Ramos (cell line): ENCODE measurements at regions not wholly inside any gene's neighbourhood (a gene's known extent, or its start where the extent isn't known, plus 50 kb on each side); places are given as distances from the start of the nearest gene placed in this dataset.
"Not testable (repeated sequence)": the region's sequence is repeated elsewhere in the genome, so short reads cannot be mapped to it uniquely, and the experiment has no call there.

ENCODE experiments used
- in situ Hi-C: fragments of 300-500 bp; cut with MboI; formaldehyde crosslinking; loops from one replicate; pipeline ENCODE4 v1.14.3; 2022; ENCODE audit warnings: low sequenced_read_pairs; ENCODE audit not compliant: unreplicated experiment

DNA sequence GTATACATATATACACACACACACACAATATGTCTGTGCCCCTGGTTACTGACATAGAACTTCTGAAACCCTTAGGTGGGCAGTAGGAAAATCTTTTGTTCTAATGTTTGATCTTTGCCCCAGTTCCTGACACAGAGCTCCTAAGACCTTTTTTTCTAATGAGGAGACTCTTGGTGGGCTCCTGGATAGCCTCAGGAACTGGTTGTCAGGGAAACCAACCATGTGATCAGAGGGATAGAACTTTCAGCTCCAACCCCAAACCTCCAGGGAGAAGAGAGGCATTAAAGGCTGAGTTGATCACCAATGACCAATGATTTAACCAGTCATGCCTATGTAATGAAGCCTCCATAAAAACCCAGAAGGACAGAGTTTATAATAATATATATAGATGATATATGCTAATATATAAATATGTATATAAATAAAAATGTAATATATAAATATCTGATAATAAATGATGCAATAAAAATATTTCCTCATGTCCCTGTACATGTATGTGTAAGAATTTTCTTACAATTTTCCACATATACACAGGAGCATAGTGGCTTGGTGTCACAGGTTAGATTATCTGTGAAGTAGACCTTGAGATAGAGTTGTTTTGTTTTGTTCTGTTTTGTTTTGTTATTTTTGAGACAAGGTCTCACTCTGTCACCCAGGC lies 93.3 kb downstream of the GPX5 start:
- in situ Hi-C loops: no loop called here

DNA sequence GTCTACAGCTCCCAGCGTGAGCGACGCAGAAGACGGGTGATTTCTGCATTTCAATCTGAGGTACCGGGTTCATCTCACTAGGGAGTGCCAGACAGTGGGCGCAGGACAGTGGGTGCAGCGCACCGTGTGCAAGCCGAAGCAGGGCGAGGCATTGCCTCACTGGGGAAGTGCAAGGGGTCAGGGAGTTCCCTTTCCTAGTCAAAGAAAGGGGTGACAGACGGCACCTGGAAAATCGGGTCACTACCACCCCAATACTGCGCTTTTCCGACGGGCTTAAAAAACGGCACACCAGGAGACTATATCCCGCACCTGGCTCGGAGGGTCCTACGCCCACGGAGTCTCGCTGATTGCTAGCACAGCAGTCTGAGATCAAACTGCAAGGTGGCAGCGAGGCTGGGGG lies 95.6 kb downstream of the GPX5 start:
- in situ Hi-C loops: not testable (repeated sequence)

DNA sequence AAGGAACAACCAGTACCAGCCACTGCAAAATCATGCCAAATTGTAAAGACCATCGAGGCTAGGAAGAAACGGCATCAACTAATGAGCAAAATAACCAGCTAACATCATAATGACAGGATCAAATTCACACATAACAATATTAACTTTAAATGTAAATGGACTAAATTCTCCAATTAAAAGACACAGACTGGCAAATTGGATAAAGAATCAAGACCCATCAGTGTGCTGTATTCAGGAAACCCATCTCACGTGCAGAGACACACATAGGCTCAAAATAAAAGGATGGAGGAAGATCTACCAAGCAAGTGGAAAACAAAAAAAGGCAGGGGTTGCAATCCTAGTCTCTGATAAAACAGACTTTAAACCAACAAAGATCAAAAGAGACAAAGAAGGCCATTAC lies 97.6 kb downstream of the GPX5 start:
- in situ Hi-C loops: not testable (repeated sequence)

DNA sequence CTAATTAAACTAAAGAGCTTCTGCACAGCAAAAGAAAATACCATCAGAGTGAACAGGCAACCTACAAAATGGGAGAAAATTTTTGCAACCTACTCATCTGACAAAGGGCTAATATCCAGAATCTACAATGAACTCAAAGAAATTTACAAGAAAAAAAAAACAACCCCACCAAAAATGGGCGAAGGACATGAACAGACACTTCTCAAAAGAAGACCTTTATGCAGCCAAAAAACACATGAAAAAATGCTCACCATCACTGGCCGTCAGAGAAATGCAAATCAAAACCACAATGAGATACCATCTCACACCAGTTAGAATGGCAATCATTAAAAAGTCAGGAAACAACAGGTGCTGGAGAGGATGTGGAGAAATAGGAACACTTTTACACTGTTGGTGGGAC lies 100.7 kb downstream of the GPX5 start:
- in situ Hi-C loops: not testable (repeated sequence)

DNA sequence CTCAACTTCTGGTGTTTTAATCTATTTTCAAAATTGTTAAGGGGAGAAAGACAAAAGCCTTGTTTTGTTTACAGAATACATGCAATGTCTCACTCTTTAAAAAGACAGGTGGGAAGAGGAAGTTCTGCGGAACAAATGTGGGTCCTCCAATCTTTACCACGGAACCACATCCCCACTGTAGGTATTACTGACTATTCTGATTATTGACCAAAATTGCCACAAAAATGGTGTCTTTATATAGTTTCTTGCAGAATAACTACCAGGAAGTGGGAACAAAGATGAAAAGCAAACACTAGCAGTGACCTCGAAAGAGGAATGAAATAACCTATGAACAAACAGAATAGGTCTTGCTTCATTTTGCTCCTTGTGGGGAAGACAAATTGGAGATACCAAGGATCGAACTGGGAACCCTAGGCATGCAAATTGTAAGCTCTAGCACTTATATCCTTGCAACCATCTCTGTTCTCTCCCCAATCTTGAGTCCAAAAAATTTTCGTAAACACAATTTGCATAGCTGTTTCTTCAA lies 106.7 kb downstream of the GPX5 start:
- in situ Hi-C loops: no loop called here

DNA sequence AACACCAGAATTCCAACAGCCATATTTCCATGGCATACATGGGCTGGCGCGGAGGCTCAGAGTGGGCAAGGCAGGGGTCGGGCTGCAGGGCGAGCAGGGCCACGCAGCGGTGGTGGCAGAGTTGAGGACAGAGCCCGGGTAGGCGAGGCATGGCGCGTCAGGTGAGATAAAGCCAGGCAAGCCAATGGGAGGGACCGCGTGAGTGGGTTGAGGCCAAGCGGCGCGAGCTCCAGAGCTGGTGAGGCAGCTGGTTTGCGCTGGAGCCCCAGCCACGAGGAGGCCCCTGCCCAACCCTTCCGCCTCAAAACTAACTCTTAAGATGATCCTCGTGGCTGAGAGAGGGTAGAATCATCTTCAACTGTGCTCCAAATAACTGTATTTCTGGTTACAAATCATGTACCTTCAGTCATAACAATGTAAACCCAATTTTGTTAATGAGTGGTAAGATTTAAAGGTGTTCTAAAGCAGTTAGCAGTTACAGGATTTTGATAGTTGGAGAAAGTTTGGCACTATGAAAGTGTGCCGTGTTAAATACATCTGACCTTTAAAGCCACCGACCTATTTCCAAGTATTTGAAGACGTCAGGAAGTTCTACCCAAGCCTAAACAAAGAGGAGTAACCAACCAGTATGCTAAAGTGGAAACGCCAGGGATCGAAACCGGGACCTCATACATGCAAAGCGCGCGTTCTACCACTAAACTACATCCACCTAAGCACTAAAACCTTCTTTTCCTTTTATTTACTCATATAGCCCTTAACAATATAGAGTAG lies 107.9 kb downstream of the GPX5 start:
- in situ Hi-C loops: no loop called here

DNA sequence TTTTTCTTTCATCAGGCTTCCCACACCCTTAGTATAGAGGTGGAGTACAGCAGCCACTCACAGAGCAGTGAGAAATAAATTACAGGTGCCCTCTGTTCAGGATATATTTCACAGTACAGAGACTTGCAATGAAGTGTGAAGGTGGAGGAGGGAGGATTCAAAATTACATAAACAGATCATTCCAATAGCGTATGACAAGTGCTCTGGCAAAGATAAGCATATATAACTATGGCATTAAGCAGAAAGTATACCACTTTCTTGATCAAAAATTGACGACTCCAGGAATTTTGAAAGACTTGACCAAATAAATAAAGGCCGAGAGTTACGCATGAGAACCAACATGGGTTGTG lies 108.7 kb downstream of the GPX5 start:
- in situ Hi-C loops: no loop called here

DNA sequence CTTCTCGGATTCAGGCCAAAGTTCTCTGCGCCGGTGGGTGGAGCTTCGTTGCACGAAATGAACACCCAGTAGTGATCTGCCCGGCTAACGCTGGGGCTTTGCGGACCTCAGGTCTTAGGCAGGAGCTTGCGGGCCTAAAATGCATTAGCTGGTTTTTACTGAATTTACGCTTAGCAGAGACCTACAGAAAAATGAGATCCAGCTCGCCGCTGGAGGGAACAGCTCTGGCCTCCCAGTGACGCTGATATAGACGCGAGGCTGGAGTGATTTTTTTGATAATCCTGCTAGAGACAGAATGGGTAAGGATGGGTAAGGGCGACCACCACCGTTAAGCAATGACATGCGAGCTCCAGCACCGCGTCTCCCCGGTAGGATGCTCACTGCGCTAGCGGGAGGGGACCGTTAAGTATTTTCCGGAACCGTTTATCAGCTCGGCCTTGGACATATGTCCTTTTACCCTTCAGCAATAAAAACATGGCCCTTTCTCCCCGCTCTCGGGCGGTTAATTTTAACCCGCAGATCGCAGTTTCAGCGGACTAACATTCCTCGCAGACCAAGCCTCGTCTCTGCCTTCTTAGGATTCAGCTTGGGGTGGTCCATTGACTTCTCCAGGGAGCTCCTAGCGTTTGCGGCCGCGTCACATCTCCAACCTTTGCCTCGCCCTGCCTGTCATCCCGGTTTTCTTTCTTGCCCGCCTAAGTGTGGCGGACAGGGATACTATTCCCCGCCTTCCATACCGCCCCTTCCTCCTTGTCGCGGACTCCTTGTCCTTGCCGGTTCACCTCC lies 109.3 kb downstream of the GPX5 start:
- in situ Hi-C loops: no loop called here

DNA sequence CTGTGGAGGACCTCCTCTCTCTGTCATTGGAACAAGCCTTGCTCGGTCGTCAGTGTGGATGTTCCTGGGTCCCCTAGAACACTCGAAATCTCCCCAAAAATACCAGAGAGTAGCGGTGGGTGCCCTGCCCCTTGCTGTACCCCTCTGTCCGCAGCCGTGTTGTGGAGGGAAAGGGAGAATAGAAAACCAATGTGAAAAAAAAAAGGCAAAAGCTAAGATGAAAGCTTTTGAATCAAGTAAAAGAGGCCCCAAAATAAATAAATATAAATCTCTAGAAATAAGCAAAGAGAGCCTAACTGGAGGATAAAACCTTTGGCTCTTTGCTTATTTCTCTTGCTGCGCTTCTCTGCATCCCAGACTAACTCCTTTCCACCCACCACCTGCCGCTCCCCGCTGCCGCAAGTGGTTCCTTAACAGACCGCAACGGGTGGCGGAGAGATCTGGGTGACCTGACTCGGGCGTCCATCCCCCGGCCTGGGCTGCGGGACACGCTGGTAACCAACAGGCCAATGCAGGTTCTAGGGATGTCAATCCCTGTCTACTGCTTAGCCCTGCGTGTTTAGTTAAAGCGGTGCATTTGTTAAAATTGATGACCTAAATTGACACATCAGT lies 110.0 kb downstream of the GPX5 start:
- in situ Hi-C loops: no loop called here

DNA sequence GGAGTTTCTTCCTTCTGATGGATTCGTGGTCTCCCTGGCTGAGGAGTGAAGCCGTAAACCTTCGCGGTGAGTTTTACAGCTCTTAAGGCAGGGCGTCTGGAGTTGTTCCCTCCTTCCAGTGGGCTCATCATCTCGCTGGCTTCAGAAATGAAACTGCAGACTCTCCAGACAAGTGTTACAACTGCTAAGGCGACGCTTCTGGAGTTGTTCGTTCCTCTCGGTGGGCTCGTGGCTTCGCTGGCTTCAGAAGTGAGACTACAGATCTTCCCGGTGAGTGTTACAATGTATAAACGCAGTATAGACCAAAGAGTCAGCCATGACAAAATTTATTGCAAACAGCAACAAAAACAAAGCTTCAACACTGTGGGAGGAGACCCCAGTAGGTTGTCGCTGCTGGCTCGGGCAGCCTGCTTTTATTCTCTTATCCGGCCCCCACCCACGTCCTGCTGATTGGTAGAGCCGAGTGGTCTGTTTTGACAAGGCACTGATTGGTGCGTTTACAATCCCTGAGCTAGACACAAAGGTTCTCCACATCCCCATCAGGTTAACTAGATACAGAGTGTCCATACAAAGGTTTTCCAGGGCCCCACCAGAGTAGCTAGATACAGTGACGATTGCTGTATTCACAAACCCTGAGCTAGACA lies 113.2 kb downstream of the GPX5 start:
- in situ Hi-C loops: no loop called here

DNA sequence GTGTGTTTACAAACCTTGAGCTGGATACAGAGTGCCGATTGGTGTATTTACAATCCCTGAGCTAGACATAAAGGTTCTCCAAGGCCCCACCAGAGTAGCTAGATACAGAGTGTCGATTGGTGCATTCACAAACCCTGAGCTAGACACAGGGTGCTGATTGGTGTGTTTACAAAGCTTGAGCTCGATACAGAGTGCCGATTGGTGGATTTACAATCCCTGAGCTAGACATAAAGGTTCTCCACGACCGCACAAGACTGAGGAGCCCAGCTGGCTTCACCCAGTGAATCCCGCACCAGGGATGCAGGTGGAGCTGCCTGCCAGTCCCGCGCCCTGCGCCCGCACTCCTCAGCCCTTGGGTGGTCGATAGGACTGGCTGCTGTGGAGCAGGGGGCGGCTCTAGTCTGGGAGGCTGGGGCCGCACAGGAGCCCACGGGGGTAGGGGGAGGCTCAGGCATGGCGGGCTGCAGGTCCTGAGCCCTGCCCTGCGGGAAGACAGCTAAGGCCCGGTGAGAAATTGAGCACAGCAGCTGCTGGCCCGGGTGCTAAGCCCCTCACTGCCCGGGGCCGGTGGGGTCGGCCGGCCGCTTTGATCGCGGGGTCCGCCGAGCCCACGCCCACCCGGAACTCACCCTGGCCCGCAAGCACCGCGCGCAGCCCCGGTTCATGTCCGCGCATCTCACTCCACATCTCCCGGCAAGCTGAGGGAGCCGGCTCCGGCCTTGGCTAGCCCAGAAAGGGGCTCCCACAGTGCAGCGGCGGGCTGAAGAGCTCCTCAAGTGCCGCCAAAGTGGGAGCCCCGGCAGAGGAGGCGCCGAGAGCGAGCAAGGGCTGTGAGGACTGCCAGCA lies 114.0 kb downstream of the GPX5 start:
- in situ Hi-C loops: not testable (repeated sequence)

DNA sequence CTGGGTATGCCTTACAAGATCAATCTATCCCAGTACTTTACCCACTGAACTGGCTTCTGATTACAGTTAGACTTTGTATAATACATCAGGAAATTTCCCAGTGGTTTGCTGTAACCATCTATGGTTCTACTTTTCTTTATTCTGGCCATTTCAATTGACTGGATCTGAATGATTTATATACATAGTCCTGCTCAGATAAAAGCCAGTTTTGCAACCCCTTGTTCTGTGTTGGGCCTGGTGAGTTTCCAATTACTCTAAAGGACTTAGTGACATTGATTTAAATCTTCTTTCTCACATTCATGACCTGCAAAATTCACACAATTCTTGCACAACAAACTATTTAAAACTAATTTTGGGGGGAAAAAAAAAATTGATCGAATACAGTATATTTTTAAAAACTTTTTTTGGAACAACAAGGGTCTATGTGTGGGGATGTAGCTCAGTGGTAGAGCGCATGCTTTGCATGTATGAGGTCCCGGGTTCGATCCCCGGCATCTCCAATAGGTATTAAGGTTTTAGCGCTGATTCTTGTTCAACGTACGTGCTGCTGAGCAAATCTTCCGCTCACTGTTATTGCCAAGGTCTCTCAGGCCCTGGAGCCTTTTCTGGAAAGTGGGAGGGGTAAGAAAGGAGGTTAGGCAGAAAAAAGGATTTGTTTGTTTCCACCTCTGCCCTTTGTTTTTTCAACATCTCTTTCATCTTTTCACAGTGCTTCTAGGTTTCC lies 117.5 kb downstream of the GPX5 start:
- in situ Hi-C loops: no loop called here

DNA sequence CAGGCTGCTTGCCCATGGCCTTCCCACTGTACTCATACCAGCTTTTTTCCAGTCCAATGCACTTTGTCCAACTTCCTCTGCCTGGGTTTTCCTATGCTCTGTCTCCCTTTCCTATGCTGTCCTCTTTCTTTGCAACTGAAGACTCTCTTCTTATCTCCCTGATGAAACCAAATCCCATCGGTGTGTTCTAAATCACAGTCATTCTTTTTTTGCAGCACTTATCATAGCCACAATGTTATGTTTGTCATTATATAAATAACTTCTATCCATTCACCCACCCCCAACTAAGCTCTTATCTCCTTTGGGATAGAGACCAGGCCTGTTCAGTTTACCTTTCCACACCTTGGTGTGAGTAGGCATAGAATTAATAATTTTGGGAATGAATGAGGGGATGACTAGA lies 121.0 kb downstream of the GPX5 start:
- in situ Hi-C loops: no loop called here

DNA sequence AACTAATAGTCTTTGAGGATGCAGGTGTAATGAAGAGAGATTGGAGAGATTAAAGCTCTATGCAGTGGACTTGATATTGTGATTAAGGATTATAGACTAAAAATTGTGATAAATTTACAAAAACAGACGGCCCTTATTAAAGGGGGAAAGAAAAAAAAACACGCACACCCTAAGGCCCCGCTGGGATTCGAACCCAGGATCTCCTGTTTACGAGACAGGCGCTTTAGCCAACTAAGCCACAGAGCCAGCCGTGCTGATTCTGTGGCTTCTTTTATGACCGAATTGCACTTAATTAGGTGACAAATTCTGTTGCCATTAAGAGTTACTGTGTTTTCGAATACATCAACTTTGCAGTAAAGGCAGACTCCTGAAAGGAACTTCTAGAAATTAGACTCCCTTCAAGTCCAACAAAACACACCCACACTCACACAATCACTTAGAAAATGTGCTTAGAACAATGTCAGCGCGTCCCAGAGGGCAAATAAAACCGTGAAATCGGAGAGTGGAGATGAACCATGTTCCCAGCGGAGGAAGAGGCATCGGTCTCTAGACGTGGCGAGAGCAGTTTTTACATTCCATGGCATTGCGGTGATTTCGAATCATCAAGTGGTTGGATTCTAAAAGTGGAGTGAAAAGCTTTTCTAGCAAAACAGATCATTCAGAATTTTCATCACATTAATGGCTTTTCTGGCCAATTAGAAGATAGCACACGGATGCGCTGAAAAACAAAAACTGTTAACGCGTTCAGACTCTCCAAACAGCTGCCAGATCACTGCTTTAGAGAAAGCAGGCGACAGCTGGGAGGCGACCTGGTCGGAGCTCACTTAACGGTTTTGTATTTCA lies 122.6 kb downstream of the GPX5 start:
- in situ Hi-C loops: no loop called here

DNA sequence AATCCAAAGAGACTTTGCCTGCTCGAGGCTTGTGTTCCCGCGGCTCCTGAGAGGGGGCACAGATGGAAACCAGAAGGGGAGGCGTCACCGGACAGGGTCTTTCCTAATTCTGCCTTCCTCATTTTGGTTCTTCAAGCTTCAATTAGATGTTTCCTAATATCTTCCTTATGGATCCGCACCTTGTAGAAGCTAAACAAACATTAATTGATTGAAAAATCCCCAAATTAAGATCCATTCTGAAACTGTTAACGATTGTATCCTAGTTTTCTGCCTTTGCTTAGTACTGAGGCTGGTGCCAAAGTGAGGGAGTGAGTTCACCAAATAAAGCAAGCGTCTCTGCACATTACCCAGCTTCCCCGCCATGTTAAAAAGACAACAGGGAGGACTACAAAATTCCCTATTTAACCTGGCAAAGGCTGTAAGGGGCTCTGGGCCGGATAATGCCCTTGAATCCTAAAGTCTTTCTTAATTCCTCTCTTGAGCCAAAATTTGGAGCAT lies 123.2 kb downstream of the GPX5 start:
- in situ Hi-C loops: no loop called here

DNA sequence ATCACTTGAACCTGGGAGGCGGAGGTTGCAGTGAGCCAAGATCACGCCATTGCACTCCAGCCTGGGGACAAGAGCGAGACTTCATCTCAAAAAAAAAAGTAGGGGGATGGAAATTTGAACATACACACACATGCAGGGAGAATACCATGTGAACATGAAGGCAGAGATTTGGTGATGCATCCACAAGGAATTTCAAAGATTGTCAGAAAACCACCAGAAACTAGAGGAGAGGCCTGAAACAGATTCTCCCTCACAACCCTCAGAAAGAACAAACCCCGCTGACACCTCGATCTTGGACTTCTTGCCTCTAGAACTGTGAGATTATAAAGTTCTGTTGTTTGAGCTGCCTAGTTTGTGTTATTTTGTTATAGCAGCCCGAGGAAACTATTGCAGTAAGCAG lies 125.5 kb downstream of the GPX5 start:
- in situ Hi-C loops: loop anchor here (25.0 kb wide), 1 partner anchor 889 kb away; no protein-coding TSS in a partner anchor

DNA sequence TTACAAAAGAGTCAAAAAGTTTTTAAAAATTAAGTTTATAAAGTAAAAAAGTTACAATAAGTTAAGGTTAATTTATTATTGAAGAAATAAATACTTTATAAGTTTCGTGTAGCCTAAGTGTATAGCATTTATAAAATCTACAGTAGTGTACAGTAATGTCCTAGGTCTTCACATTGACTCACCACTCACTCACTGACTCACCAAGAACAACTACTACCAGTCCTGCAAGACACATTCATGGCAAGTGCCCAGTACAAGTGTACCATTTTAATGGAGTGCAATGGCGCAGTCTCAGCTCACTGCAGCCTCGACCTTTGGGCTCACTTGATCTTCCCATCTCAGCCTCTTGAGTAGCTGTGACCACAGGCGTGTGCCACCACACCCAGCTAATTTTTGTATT lies 128.2 kb downstream of the GPX5 start:
- in situ Hi-C loops: loop anchor here (25.0 kb wide), 1 partner anchor 892 kb away; no protein-coding TSS in a partner anchor
